Hepatocyte (in vitro differentiated cells): ENCODE measurements at regions not wholly inside any gene's neighbourhood (a gene's known extent, or its start where the extent isn't known, plus 50 kb on each side); places are given as distances from the start of the nearest gene placed in this dataset.
"Not testable (repeated sequence)": the region's sequence is repeated elsewhere in the genome, so short reads cannot be mapped to it uniquely, and the experiment has no call there.

Experiments used
- DNase-seq: peaks from one replicate; pipeline ENCODE4 v3.0.0-alpha.2; 2016; ENCODE audit warnings: low spot score
- H2AFZ ChIP-seq: fragments of 200-600 bp; sonication (generic); 2 replicates; pipeline ENCODE4 v1.6.0; 2016; ENCODE audit warnings: antibody characterized with exemption, mild to moderate bottlenecking
- H3K27ac ChIP-seq: fragments of 200-600 bp; sonication (generic); 2 replicates; pipeline ENCODE4 v1.5.1; 2016; ENCODE audit warnings: mild to moderate bottlenecking
- H3K27me3 ChIP-seq: fragments of 200-600 bp; sonication (generic); 2 replicates; pipeline ENCODE4 v1.6.1; 2016
- H3K36me3 ChIP-seq: fragments of 200-600 bp; sonication (generic); replicated peaks from 2 replicates; pipeline ENCODE4 v1.5.1; 2016; ENCODE audit warnings: low read depth; ENCODE audit not compliant: insufficient read depth
- H3K4me1 ChIP-seq: fragments of 200-600 bp; sonication (generic); 2 replicates; pipeline ENCODE4 v1.5.1; 2016; ENCODE audit warnings: mild to moderate bottlenecking, moderate library complexity; ENCODE audit not compliant: insufficient read depth
- H3K4me2 ChIP-seq: fragments of 200-600 bp; sonication (generic); 2 replicates; pipeline ENCODE4 v1.6.0; 2016
- H3K4me3 ChIP-seq: fragments of 200-600 bp; sonication (generic); 2 replicates; pipeline ENCODE4 v1.5.1; 2016; ENCODE audit warnings: mild to moderate bottlenecking
- H3K79me2 ChIP-seq: fragments of 200-600 bp; sonication (generic); 2 replicates; pipeline ENCODE4 v1.6.0; 2017; ENCODE audit warnings: mild to moderate bottlenecking
- H3K9me2 ChIP-seq: fragments of 200-600 bp; sonication (generic); replicated peaks from 2 replicates; pipeline ENCODE4 v1.6.0; 2017; ENCODE audit warnings: mild to moderate bottlenecking; ENCODE audit not compliant: insufficient read depth
- H3K9me3 ChIP-seq: fragments of 200-600 bp; sonication (generic); 2 replicates; pipeline ENCODE4 v1.5.1; 2016; ENCODE audit warnings: low read depth, mild to moderate bottlenecking
- H4K20me1 ChIP-seq: fragments of 200-600 bp; sonication (generic); 2 replicates; pipeline ENCODE4 v1.6.0; 2016; ENCODE audit warnings: mild to moderate bottlenecking; ENCODE audit not compliant: insufficient read depth, poor library complexity, severe bottlenecking
- WGBS: methylation state at CpG from one replicate; pipeline ENCODE4 v1.1.6; 2016; ENCODE audit warnings: low lambda C conversion rate; ENCODE audit errors: missing lambda C conversion rate; 5-methylcytosine and 5-hydroxymethylcytosine counted together

DNA sequence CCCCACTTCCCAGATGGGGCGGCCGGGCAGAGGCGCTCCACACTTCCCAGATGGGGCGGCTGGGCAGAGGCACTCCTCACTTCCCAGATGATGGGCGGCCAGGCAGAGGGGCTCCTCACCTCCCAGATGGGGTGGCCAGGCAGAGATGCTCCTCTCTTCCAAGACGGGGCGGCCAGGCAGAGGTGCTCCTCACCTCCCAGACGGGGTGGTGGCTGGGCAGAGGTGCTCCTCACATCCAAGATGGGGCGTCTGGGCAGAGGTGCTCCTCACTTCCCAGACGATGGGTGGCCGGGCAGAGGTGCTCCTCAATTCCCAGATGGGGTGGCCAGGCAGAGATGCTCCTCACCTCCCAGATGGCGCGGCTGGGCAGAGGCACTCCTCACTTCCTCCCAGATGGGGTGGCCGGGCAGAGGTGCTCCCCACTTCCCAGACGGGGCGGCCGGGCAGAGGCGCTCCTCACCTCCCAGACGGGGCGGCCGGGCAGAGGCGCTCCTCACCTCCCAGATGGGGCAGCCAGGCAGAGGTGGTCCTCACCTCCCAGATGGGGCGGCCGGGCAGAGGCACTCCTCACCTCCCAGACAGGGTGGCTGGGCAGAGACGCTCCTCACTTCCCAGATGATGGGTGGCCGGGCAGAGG lies 275.2 kb downstream of the LIPI start:
- H3K4me1 ChIP-seq, H3K4me2 ChIP-seq, DNase-seq, H3K79me2 ChIP-seq, H2AFZ ChIP-seq, H3K9me2 ChIP-seq, H3K4me3 ChIP-seq, H3K27me3 ChIP-seq, H3K27ac ChIP-seq, H3K9me3 ChIP-seq, H4K20me1 ChIP-seq, H3K36me3 ChIP-seq: not testable (repeated sequence)
- 86% methylated on average over 19 of the region's 26 CpGs for WGBS

GRCh38 chr21:13934887-13935342 lies 275.8 kb downstream of the LIPI start:
- H3K4me1 ChIP-seq, H3K4me3 ChIP-seq, H3K27ac ChIP-seq, H4K20me1 ChIP-seq, H3K4me2 ChIP-seq, H3K36me3 ChIP-seq, H3K9me3 ChIP-seq, DNase-seq, H3K79me2 ChIP-seq, H3K27me3 ChIP-seq, H3K9me2 ChIP-seq, H2AFZ ChIP-seq: not testable (repeated sequence)
- 97% methylated on average over 6 of the region's 23 CpGs for WGBS

GRCh38 chr21:13923175-13923574 lies 287.6 kb downstream of the LIPI start:
- H3K27me3 ChIP-seq, H4K20me1 ChIP-seq, DNase-seq: not testable (repeated sequence)

DNA sequence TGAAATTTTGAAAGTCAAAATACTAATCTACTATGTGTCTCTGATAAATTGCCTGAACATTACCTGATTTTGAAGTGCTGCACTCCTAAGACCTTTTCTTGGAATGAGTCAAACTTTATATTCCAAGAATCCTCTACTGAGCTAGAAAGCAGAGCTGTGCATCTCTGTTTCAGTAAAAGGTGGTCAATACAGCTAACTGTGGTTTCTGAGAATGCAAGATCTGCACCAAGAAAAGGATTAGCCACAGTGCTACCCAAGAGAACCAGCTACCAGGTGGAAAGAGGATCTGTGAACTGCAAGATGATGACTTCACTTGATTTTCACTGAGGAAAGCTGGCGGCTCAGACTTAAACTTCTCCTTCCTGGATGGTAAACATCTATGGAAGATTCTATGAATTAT lies 289.3 kb downstream of the LIPI start:
- H3K27me3 ChIP-seq, H3K9me3 ChIP-seq, H4K20me1 ChIP-seq, H3K4me2 ChIP-seq, H3K4me3 ChIP-seq, H3K9me2 ChIP-seq, H3K4me1 ChIP-seq, H3K36me3 ChIP-seq, H3K27ac ChIP-seq, H3K79me2 ChIP-seq, H2AFZ ChIP-seq, DNase-seq: not testable (repeated sequence)
- WGBS, result 70% methylated on average over 1 of the region's 1 CpG

More at GRCh38 chr21:13923175-13923574, 287.6 kb downstream of the LIPI start:
- H3K36me3 ChIP-seq, H2AFZ ChIP-seq, H3K79me2 ChIP-seq, H3K9me3 ChIP-seq, H3K4me3 ChIP-seq, H3K4me2 ChIP-seq, H3K9me2 ChIP-seq, H3K4me1 ChIP-seq, H3K27ac ChIP-seq: not testable (repeated sequence)
- WGBS, result 90% methylated on average over 1 of the region's 1 CpG

DNA sequence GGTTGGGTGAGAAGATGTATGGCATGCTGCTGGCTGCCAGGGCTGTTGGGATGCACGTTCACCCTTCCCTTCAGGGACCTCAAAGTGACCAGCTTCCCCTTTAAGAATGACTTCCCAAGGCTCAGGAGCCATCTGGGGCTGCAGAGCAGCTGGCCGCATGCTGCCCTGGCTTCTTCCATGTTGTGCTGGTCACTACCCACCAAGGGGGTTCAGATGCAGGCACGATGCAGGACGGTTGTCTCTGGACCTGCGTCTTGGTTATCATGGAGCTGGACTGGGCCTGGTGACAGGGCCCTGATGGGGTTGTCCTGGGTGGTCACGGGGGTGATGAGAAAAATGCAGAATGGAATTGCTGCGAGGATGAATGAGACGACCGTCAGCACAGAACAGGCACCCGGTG lies 297.8 kb downstream of the POTED start:
- H2AFZ ChIP-seq, H3K4me2 ChIP-seq, H3K4me3 ChIP-seq, H4K20me1 ChIP-seq, H3K79me2 ChIP-seq, H3K27ac ChIP-seq, DNase-seq, H3K36me3 ChIP-seq, H3K9me2 ChIP-seq, H3K9me3 ChIP-seq, H3K4me1 ChIP-seq, H3K27me3 ChIP-seq: not testable (repeated sequence)
- WGBS, result 65% methylated on average over 10 of the region's 10 CpGs

DNA sequence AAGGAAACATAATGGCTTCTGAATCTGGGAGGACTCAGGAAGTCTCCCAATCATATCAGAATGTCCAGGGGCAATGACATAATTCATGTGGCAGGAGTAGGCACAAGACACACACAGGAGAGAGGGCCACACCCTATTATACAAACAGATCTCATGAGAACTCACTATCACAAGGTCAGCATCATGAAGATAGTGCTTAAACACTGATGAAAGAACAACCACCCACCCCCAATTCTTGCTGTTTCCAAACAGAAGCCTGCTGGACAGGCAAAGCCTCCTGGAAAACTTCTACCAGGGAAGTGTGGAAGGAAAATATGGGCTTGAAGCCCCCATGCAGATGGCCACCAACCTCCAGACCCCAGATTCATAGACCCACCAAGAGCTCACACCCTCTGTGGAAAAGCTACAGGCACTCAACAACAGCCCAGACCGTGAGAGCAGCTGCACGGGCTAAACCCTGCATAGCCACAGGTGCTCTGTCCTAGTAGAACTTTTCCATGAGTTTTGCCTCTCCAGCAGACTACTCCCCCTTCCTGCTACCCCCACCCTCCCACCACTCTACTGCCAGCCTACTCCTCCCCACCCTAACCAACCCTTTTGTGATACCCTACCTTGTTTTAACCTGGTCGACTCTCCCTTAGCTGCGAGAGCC lies 287.1 kb downstream of the POTED start:
- 67% methylated on average over 4 of the region's 4 CpGs for WGBS

DNA sequence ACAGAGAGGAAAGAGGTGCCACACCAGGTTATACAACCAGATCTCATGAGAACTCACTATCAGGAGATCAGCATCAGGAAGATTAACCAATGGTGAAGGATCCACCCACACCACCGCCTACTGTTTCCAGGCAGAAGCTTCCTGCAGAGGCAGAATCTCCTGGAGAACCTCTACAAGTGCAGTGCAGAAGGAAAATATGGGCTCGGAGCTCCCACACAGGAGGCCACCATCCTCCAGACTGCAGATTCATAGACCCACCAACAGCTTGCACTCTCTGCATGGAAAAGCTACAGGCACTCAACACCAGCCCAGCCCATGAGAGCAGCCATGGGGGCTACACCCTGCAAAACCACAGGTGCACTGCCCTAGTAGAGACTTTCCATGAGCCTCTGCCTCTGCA lies 284.0 kb downstream of the POTED start:
- DNase-seq, H3K9me3 ChIP-seq, H3K36me3 ChIP-seq, H3K79me2 ChIP-seq, H3K9me2 ChIP-seq, H2AFZ ChIP-seq, H3K4me1 ChIP-seq, H3K27me3 ChIP-seq, H3K4me2 ChIP-seq, H3K4me3 ChIP-seq, H3K27ac ChIP-seq, H4K20me1 ChIP-seq: not testable (repeated sequence)
- WGBS, result 13% methylated on average over 2 of the region's 2 CpGs

More for the DNA sequence above, 287.1 kb downstream of the POTED start:
- not testable (repeated sequence) for H3K36me3 ChIP-seq, H3K9me2 ChIP-seq, H3K4me1 ChIP-seq, H2AFZ ChIP-seq, H3K27ac ChIP-seq, H4K20me1 ChIP-seq, H3K4me3 ChIP-seq, H3K9me3 ChIP-seq, DNase-seq, H3K4me2 ChIP-seq, H3K27me3 ChIP-seq, H3K79me2 ChIP-seq

DNA sequence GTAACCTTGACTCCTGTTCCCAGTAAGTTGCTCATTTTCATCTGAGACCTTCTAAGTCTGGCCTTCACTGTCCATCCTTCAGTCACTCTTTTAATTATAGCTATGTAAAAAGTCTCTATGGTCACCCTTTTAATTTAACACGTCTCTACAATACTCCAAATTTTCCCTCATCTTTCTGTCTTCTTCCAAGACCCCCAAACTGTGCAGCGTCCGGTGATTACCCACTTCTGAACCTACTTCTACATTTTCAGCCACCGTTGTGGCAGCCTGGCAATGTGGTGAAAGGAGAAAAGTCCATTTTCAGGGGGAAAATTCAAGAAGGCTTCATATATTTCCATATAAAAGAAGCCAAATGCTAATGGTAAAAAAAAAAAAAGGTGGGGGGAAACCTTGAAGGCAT lies 283.4 kb downstream of the POTED start:
- not testable (repeated sequence) for H3K36me3 ChIP-seq, H3K4me3 ChIP-seq, H4K20me1 ChIP-seq, DNase-seq, H3K9me3 ChIP-seq, H3K4me1 ChIP-seq, H3K9me2 ChIP-seq, H3K4me2 ChIP-seq, H2AFZ ChIP-seq, H3K79me2 ChIP-seq, H3K27ac ChIP-seq, H3K27me3 ChIP-seq
- WGBS, result 42% methylated on average over 4 of the region's 4 CpGs

DNA sequence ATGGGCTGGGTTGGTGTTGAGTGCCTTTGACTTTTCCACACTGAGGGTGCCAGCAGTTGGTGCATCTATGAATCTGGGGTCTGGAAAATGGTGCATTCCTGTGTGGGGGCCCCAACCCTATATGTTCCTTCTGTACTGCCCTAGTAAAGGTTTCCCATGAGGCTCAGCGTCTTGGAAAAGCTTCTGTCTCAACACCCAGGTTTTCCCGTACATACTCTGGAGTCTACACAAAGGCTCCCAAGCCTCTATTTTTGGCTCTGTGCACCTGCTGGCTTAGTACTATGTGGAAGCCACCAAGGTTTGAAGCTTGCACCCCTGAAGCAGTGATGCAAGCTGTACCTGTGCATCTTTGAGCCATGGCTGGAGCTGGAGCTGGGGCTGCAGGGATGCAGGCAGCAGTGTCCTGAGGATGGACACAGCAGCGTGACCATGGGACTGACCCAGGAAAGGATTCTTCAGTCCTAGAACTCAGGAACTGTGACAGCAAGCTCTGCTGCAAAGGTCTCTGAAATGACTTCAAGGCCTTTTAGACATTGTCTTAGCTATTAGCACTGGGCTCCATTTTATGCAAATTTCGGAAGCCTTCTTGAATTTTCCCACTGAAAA lies 282.7 kb downstream of the POTED start:
- H3K9me3 ChIP-seq, H3K79me2 ChIP-seq, H3K36me3 ChIP-seq, H2AFZ ChIP-seq, H3K27ac ChIP-seq, H3K4me2 ChIP-seq, H3K27me3 ChIP-seq, H3K4me3 ChIP-seq, H4K20me1 ChIP-seq, H3K4me1 ChIP-seq, DNase-seq, H3K9me2 ChIP-seq: not testable (repeated sequence)
- WGBS, result 64% methylated on average over 4 of the region's 4 CpGs
